T-helper 2 cell treated with Interferon-gamma antibody and Interleukin-4, amounts not matched to agents 5 μg/mL and 100 μg/mL, for 36 hours (primary cell): ENCODE measurements at regions not wholly inside any gene's neighbourhood (a gene's known extent, or its start where the extent isn't known, plus 50 kb on each side); places are given as distances from the start of the nearest gene placed in this dataset.

ENCODE experiments used
- DNase-seq: peaks from one replicate; pipeline ENCODE4 v3.0.0; 2021; ENCODE audit warnings: low spot score
- H3K27ac Mint-ChIP-seq: one replicate; pipeline ENCODE4 v1.8.0; 2021; ENCODE audit warnings: mild to moderate bottlenecking, mixed read lengths
- H3K27me3 Mint-ChIP-seq: one replicate; pipeline ENCODE4 v1.8.0; 2021; ENCODE audit warnings: low read depth, mixed read lengths
- H3K36me3 Mint-ChIP-seq: one replicate; pipeline ENCODE4 v1.8.0; 2021; ENCODE audit warnings: low read depth, mixed read lengths
- H3K4me1 Mint-ChIP-seq: one replicate; pipeline ENCODE4 v1.8.0; 2021; ENCODE audit warnings: low read depth, mixed read lengths
- H3K4me3 Mint-ChIP-seq: one replicate; pipeline ENCODE4 v1.8.0; 2022; ENCODE audit warnings: mild to moderate bottlenecking, moderate library complexity, mixed read lengths
- H3K9me3 Mint-ChIP-seq: one replicate; pipeline ENCODE4 v1.8.0; 2021; ENCODE audit warnings: mixed read lengths

DNA sequence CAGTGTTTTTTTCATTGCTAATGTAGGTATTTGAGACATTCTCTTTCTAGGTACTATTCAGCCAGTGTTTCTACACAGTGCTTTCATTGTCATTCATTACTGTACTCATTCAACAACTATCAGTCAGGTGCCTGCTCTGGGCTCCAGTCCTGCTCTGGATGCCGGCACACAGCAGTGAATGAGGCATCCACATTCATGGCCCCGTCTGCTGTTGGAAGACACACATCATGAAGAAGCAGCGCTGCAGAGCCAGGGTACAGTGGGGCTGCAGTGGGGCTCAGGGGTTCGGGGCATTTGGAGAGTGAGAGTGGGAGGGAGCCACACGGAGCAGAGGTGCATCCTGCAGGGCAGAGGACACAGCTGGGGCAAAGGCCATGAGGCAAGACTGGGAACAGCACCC, 737.2 kb upstream of the RAB6C start:
- Mint-ChIP-seq H3K4me1 (no peaks in the 10 kb centered on the region), H3K36me3 (no peaks in the 10 kb centered on the region), H3K27ac (no peak overlapping the region), H3K9me3 (no peaks in the 10 kb centered on the region), H3K27me3 (no peaks in the 10 kb centered on the region), H3K4me3 (no peak overlapping the region)
- no peak for DNase-seq

DNA sequence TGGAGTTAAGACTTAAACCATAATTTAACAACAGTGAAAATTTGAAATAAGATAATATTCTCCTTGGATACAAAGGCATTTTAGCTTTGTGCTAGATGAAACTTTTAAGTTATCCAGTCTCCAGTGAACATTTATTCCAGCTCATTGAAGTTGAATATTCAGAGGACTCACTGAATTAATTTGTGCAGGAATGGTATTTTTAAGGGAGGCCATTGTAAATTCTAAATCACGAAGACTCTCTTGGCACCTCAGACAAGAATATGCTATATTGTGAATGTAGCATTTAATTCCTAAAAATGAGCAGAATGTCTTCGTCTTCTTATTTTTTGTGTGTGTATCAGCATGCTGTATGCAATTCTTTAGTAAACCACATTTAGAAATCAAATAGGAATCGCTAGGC, 731.7 kb upstream of the RAB6C start:
- H3K4me1 Mint-ChIP-seq: no peaks in the 10 kb centered on the region
- no peaks in the 10 kb centered on the region for H3K9me3 Mint-ChIP-seq
- no peak overlapping the region for H3K4me3 Mint-ChIP-seq
- no peaks in the 10 kb centered on the region for H3K27me3 Mint-ChIP-seq
- no peaks in the 10 kb centered on the region for H3K36me3 Mint-ChIP-seq
- no peak for DNase-seq
- no peak overlapping the region for H3K27ac Mint-ChIP-seq

DNA sequence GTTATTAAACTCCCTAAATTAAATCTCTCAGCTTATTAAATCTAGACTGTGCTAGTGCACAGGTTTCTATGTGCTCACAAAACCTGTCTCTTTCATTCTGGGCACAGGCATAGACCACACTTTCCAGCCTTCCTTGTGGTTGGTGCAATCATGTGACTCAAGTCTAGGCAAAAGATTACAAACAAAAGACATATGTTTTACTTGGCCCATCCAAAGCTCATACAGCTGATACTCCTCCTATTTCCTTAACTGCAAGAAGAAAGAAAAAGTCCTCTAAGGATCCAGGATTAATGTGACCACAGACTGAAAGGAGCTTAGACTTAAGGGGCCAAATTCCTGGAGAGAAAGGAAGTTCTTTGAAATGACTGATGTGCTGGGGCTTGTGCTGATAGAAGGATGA, 731.3 kb upstream of the RAB6C start:
- H3K9me3 Mint-ChIP-seq: no peaks in the 10 kb centered on the region
- H3K4me1 Mint-ChIP-seq: no peaks in the 10 kb centered on the region
- H3K27ac Mint-ChIP-seq: no peak overlapping the region
- no peaks in the 10 kb centered on the region for H3K36me3 Mint-ChIP-seq
- no peak overlapping the region for H3K4me3 Mint-ChIP-seq
- no peak for DNase-seq
- H3K27me3 Mint-ChIP-seq: no peaks in the 10 kb centered on the region

DNA sequence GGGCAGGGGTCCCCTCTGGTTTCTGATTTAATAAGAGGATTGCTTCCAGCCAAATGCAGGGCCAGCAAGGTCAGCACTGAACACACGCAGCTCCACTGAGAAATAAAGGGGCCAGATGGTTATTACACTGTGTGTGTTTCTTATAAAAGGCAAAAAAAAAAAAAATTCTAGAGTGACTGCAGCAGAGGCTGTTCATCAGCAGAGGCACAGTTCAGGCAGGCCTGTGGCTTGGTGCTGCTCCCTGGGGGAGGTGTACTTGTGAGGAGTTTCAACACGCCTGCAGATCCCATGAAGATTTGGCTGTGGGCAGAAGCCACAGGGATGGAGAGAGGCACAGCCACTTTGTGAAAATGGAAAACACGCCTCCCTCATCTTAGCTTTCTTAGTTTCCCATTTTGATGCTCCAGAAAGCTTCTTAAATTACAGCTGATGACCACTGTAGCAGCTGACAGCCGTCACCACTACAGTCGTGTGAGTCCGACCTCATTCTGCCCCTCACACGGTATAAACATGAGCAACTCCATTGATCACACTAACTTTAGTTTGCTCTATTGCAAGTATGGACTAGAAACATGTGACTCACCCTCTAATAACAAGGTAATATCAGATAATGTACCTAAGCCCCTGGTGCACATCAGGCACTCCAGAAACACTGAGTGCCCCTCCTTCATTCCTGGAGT, 726.5 kb upstream of the RAB6C start:
- Mint-ChIP-seq H3K4me1 (no peaks in the 10 kb centered on the region), H3K4me3 (no peak overlapping the region), H3K27me3 (no peaks in the 10 kb centered on the region), H3K27ac (no peak overlapping the region), H3K36me3 (no peaks in the 10 kb centered on the region), H3K9me3 (peaks cover 13% of the 10 kb centered on the region)
- DNase-seq: no peak

DNA sequence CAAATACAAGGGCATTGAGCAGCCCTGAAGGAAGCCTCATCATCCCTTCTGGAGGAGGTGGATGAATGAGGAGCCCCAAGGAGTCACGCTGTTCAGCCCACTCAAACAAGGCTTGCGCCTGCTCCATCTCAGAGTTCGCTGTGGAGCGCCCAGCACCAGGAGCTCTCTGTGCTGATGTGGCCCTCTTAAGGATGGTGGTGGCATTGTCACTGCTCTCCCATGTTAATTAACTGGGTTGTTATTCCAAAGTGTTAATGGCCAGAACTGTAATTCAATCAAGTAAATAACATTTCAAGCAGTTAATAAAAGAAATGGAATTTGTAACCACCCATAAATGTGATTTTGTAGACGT, 726.0 kb upstream of the RAB6C start:
- Mint-ChIP-seq H3K4me3 (no peak overlapping the region), H3K9me3 (peaks cover 19% of the 10 kb centered on the region), H3K36me3 (no peaks in the 10 kb centered on the region), H3K27ac (no peak overlapping the region), H3K4me1 (no peaks in the 10 kb centered on the region), H3K27me3 (no peaks in the 10 kb centered on the region)
- DNase-seq: no peak

DNA sequence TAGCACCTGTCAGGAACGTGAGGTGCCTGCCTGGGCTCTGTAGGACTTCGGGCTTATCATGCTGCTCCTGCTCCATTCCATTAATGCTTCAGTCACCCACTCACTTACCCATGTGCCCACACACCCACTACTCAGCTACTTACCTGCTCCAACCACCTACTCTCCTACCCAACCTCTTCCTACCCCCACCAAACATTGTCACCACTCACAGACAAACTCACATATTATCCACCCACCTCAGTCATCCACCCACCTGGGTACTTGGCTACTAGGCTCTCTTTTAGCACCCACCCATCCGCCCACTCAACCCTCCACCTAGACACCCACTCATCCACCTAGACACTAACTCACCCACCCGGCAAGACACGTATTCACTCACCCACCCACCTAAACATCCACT, 724.7 kb upstream of the RAB6C start:
- Mint-ChIP-seq H3K4me3 (no peak overlapping the region), H3K9me3 (peaks cover 25% of the 10 kb centered on the region), H3K36me3 (no peaks in the 10 kb centered on the region), H3K27me3 (no peaks in the 10 kb centered on the region), H3K27ac (no peak overlapping the region), H3K4me1 (no peaks in the 10 kb centered on the region)
- DNase-seq: no peak

DNA sequence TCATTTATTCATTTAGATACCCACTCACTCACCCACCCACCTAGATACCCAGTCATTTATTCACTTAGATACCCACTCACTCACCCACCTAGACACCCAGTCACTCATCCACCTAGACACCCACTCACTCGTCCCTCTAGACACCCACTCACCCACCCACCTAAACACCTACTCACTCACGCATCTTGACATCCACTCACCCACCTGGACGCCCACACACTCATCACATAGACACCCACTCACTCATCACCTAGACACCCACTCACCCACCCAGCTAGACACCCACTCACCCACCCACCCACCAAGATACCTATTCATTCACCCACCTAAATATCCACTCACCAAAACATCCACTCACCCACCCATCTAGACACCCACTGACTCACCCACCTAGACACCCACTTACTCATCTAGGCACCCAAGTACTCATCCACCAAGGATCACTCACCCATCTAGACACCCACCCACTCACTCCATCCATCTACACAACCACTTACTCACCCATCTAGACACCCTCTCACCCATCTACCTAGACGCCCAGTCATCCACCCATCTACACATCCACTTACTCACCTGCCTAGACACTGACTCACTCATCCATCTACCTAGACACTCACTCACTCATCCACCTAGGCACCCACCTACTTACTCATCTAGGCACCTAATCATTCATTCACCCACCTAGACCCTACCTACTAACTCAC, 723.7 kb upstream of the RAB6C start:
- DNase-seq: no peak
- Mint-ChIP-seq H3K27ac (no peak overlapping the region), H3K4me1 (no peaks in the 10 kb centered on the region)

DNA sequence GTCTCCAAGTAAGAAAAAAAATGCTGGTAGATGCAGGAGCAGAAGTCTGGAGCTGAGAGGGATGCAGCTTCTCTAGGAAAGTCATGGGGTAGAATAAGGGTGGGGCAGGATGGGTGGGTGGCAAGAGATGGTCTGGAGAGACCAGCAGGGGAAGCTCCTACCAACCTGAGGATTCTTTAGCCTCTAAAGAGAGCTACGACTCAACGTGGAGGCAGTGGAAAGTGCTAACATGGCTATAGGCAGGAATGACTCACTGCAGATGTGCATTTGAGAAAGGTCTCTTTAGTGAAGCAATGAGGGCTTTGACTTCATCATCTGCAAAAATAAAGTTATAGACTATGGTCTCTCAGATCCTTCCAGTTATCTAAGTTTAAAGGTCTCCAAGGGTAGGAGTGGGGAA, 722.8 kb upstream of the RAB6C start:
- H3K9me3 Mint-ChIP-seq: peaks cover 25% of the 10 kb centered on the region
- no peaks in the 10 kb centered on the region for H3K36me3 Mint-ChIP-seq
- no peak overlapping the region for H3K4me3 Mint-ChIP-seq
- no peak overlapping the region for H3K27ac Mint-ChIP-seq
- H3K4me1 Mint-ChIP-seq: no peaks in the 10 kb centered on the region
- no peak for DNase-seq
- no peaks in the 10 kb centered on the region for H3K27me3 Mint-ChIP-seq

More for the DNA sequence above, 723.7 kb upstream of the RAB6C start:
- H3K4me3 Mint-ChIP-seq: no peak overlapping the region
- H3K27me3 Mint-ChIP-seq: no peaks in the 10 kb centered on the region
- no peaks in the 10 kb centered on the region for H3K36me3 Mint-ChIP-seq
- peaks cover 25% of the 10 kb centered on the region for H3K9me3 Mint-ChIP-seq

DNA sequence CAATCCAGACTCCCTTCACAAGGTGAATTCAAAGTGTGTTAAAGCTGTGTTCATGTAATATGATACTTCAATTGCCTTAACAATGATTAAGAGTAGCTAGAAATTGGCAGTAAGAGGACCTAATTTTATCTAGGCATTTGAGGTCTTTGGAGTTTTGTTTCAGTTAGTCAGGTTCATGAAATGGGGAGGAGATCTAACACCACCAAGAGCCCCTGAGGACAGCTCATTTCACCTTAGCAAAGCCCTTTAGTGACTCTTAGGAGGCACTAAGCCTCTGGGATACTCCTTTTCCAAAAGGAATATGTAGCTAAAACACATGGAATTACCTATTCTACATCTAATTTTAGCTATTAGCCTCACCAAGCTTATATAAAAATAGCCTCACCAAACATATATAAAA, 716.5 kb upstream of the RAB6C start:
- no peak overlapping the region for H3K4me3 Mint-ChIP-seq
- H3K27me3 Mint-ChIP-seq: no peaks in the 10 kb centered on the region
- no peak overlapping the region for H3K27ac Mint-ChIP-seq
- DNase-seq: no peak
- H3K4me1 Mint-ChIP-seq: no peaks in the 10 kb centered on the region
- H3K36me3 Mint-ChIP-seq: no peaks in the 10 kb centered on the region
- H3K9me3 Mint-ChIP-seq: peaks cover 27% of the 10 kb centered on the region

DNA sequence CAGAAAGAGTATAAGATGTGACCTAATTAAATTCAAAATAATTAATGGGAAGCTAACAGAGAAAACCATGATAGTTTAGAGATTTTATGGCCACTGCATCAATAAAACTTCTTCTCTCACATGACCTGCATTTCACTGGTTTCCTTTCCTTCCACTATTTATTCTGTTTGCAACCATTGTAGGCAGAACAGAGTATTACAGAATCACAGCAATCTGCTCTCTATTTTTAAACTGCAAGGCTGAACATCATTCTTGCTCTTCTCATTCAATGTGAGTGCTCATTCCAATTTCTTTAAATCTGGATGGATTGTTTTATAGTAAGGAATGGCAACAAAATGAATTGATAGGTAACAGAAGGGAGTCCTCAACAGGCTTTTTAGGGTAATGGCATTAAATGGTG, 715.5 kb upstream of the RAB6C start:
- no peaks in the 10 kb centered on the region for H3K4me1 Mint-ChIP-seq
- H3K27ac Mint-ChIP-seq: no peak overlapping the region
- no peaks in the 10 kb centered on the region for H3K36me3 Mint-ChIP-seq
- peaks cover 20% of the 10 kb centered on the region for H3K9me3 Mint-ChIP-seq
- no peak overlapping the region for H3K4me3 Mint-ChIP-seq
- no peak for DNase-seq
- H3K27me3 Mint-ChIP-seq: no peaks in the 10 kb centered on the region

DNA sequence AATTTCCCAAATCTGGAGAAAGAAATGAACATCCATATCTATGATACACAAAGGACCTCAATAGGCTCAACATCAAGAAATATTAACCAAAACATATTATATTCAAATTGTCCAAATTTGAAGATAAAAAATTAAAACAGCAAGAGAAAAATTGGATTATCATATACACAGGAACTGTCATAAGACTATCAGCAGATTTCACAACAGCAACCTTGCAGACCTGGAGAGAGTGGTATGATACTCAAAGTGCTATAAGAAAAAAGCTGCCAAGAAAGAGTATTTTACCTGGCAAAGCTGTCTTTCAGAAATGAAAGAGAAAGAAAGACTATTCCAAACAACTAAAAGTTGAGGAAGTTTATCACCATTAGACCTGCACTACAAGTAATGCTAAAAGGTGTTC, 711.9 kb upstream of the RAB6C start:
- Mint-ChIP-seq H3K27me3 (no peaks in the 10 kb centered on the region), H3K4me3 (no peak overlapping the region), H3K27ac (no peak overlapping the region), H3K9me3 (peaks cover 16% of the 10 kb centered on the region), H3K4me1 (no peaks in the 10 kb centered on the region), H3K36me3 (no peaks in the 10 kb centered on the region)
- DNase-seq: no peak

DNA sequence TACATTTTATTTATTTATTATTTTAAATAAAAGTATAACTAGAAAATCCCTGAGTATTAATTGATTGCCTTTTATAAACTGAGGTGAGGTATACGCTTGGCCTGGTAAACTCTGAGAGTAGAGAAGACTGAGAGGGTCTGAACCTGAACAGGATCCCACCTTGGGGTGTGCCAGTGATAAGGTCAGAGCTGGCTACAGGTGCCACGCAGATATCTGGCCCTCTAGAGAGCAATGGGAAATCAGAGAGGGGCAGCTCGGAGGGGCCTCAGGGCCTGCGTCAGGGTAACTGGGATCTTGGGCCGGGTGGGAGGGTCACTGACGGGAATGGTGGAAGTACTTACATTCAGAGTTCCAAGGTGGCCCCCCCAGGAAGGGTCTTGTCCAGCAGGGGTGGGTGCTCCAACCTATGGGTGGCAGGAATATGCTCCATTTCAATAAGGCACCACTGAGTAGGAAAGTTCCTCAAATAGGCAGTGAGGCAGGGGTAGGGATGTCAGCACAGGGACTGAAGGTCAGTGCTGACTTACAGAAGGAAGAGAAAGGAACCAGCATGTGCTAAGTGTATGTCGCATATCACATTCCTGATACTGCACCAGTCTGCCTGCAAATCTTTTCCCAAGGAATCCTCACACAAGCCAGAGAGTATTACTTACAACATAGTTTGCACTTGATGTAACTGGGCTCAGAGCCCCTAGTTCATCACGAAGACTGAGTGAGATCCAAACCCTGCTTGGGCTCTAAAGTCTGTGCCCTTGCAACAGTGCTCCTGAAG, 706.0 kb upstream of the RAB6C start:
- H3K4me3 Mint-ChIP-seq: no peak overlapping the region
- H3K4me1 Mint-ChIP-seq: no peaks in the 10 kb centered on the region
- no peak for DNase-seq
- no peaks in the 10 kb centered on the region for H3K27me3 Mint-ChIP-seq
- H3K9me3 Mint-ChIP-seq: no peaks in the 10 kb centered on the region
- H3K36me3 Mint-ChIP-seq: no peaks in the 10 kb centered on the region
- no peak overlapping the region for H3K27ac Mint-ChIP-seq

DNA sequence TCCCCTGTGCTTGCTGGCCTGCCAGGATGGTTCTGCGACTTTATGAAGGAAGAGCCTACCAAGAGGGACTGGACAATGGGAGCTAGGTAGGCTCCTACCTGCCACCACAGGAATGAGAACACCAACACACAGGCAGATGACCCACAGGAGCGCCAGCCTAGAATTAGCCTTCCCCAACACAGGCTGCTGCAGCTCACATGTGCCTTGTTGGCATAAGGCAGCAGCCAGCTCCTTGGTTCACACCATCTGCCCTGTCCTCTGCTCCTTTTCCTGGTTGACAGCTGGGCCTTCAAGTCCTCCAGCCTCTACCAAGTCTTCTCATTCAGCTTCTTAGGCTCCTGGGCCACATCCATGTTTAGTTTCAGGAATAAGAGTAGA, 705.4 kb upstream of the RAB6C start:
- Mint-ChIP-seq H3K4me1 (no peaks in the 10 kb centered on the region), H3K36me3 (no peaks in the 10 kb centered on the region), H3K9me3 (no peaks in the 10 kb centered on the region), H3K27ac (no peak overlapping the region), H3K27me3 (no peaks in the 10 kb centered on the region), H3K4me3 (no peak overlapping the region)
- DNase-seq: no peak

DNA sequence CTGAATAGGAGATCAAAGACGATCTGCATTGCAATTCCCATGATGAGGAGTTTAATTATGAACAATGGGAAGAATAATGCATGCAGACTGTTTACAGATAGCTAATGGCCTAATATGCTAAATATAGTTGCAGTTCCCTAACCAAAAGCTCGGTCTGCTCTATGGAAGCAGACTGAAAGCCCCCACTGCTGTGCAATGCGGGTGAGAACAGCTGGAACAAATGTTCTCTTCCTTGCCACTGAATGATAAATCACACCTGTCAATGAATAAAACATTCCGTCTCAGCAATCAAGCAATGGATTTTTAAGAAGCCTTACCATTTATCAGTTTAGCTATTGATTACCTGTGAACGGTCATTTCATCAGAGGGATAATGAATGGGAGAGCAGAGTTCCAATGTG, 704.5 kb upstream of the RAB6C start:
- DNase-seq: no peak
- H3K9me3 Mint-ChIP-seq: no peaks in the 10 kb centered on the region
- no peak overlapping the region for H3K27ac Mint-ChIP-seq
- no peaks in the 10 kb centered on the region for H3K27me3 Mint-ChIP-seq
- H3K36me3 Mint-ChIP-seq: no peaks in the 10 kb centered on the region
- H3K4me3 Mint-ChIP-seq: no peak overlapping the region
- no peaks in the 10 kb centered on the region for H3K4me1 Mint-ChIP-seq
